ENCODE measurements at regions not wholly inside any gene's neighbourhood (a gene's known extent, or its start where the extent isn't known, plus 50 kb on each side); places are given as distances from the start of the nearest gene placed in this dataset.

DNA sequence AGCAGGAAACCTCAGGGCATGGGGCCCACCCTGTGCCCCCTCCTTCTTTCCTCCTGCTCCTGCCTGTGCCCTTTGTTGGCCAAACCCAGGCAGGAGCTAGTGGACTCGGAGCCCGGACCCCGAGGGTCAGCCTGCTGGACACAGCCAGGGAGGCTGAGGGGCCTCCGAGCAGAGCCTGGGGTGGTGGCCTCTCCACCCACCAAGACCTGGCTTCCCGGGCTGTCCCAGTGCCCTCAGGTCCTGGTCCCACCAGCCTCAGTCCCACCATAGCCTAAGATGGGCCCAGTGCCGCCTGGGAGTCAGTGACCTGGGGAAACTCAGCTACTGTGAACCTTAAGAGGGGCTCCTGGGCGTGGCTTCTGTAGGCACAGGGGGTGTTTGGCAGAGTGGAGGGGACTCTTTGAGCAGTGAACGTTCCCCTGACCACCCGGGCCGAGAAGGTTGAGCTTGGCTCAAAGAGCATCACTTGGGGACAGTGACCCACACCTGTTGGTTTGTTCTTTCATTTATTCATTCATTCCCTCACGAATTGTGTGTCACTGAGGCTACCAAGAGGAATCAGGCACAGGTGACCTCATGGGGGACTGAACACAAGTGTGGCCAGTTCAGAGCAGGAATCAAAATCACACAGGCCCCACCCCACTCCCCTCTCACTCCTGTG lies 266.1 kb downstream of the ADGRD1 start:
- TF ChIP-seq, protein P1, sequence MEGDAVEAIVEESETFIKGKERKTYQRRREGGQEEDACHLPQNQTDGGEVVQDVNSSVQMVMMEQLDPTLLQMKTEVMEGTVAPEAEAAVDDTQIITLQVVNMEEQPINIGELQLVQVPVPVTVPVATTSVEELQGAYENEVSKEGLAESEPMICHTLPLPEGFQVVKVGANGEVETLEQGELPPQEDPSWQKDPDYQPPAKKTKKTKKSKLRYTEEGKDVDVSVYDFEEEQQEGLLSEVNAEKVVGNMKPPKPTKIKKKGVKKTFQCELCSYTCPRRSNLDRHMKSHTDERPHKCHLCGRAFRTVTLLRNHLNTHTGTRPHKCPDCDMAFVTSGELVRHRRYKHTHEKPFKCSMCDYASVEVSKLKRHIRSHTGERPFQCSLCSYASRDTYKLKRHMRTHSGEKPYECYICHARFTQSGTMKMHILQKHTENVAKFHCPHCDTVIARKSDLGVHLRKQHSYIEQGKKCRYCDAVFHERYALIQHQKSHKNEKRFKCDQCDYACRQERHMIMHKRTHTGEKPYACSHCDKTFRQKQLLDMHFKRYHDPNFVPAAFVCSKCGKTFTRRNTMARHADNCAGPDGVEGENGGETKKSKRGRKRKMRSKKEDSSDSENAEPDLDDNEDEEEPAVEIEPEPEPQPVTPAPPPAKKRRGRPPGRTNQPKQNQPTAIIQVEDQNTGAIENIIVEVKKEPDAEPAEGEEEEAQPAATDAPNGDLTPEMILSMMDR (IDR thresholded peaks at IDR 0.05), result no peak
- TF ChIP-seq EP300 (IDR thresholded peaks at IDR 0.05) (no peak), POLR2A (IDR thresholded peaks at IDR 0.05) (no peak), POLR2AphosphoS5 (IDR thresholded peaks at IDR 0.05) (no peak)
- H3K4me3 ChIP-seq, result no peak overlapping the region
- H3K27me3 ChIP-seq, result peaks cover 33% of the 10 kb centered on the region
- H3K27ac ChIP-seq, result no peak overlapping the region
- no peaks in the 10 kb centered on the region for H3K36me3 ChIP-seq
- H3K9me3 ChIP-seq, result no peaks in the 10 kb centered on the region
- 93% methylated on average over 6 of the region's 11 CpGs for WGBS
- H3K4me1 ChIP-seq, result peaks cover 12% of the 10 kb centered on the region
- peak in 1 of 2 donors; percentile 48 for DNase-seq (ENCODE audit: low spot score in 2 of 2)

DNA sequence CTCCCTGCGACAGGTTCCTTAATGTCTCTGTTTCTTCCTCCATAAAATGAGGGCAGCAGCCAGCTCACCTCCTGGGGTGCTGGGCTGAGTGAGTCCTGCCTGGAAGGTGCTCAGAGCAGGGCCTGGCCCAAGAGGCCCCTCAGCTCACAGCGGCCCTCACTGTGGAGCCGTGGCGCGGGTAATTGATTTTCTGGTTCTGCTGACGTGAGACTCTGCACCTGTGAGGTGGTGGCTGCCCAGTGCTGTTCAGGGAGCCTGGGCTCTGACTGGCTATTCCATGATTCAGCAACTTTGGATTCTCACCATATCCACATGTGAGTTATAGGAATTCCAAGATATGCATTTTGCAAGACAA lies 266.6 kb downstream of the ADGRD1 start:
- 94% methylated on average over 6 of the region's 6 CpGs for WGBS
- H3K27me3 ChIP-seq, result peaks cover 33% of the 10 kb centered on the region

DNA sequence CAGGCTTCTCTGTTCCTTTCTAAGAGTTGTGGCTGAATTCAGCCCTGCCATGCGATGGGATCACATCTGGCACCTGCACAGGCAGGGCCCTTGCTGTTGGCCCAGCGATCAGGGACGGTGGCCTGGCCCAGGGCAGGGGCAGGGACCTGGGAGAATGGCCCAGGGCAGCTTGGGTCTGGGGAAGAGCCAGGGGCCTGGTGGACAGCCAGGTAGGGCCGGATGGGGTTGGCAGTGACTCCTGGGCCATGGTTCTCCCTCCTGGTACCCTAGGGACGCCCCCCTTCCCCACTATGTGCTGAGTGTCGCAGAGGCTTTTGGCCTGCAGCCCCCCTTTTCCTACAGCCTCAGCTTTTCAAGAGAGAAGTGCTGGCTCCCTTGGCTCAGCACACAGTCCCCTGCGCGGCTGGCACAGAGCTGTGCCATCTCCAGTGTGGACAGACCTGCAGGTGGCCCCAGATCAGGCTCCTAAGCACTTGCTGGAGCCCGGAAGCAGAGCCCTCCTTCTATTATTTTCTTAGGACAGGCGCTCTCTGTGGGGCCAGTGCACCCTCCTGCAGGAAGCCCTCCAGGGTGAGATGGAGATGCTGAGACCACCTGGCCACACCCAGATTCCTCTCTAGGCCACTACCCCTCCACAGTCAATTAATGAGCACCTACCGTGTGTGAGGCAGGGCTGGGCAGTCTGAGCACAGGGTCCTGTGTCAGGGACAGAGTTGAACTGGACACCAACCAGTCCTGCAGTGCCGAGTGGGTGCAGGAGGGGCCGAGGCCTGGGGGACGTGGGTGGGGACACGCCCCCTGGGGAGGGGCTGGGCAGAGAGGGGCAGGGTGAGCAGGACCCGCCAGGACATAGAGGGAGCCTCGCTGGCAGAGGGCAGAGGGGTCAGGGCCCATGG lies 267.6 kb downstream of the ADGRD1 start:
- 73% methylated on average over 11 of the region's 17 CpGs for WGBS
- Histone ChIP-seq H3K36me3 (no peaks in the 10 kb centered on the region), H3K9me3 (no peaks in the 10 kb centered on the region), H3K27ac (no peak overlapping the region), H3K4me1 (peaks cover 12% of the 10 kb centered on the region), H3K4me3 (no peak overlapping the region), H3K27me3 (peaks cover 33% of the 10 kb centered on the region)
- DNase-seq (ENCODE audit: low spot score in 2 of 2), result peak in 1 of 2 donors; percentile 51
- TF ChIP-seq EP300 (IDR thresholded peaks at IDR 0.05) (no peak), POLR2A (IDR thresholded peaks at IDR 0.05) (no peak), POLR2AphosphoS5 (IDR thresholded peaks at IDR 0.05) (no peak)
- TF ChIP-seq, protein P1 (IDR thresholded peaks at IDR 0.05), result no peak

More for the DNA sequence above, 266.6 kb downstream of the ADGRD1 start:
- Histone ChIP-seq H3K36me3 (no peaks in the 10 kb centered on the region), H3K27ac (no peak overlapping the region), H3K4me3 (no peak overlapping the region), H3K4me1 (peaks cover 12% of the 10 kb centered on the region), H3K9me3 (no peaks in the 10 kb centered on the region)
- TF ChIP-seq, protein P1 (IDR thresholded peaks at IDR 0.05), result no peak
- TF ChIP-seq POLR2AphosphoS5 (IDR thresholded peaks at IDR 0.05), result no peak
- no peak for DNase-seq (ENCODE audit: low spot score in 2 of 2)

DNA sequence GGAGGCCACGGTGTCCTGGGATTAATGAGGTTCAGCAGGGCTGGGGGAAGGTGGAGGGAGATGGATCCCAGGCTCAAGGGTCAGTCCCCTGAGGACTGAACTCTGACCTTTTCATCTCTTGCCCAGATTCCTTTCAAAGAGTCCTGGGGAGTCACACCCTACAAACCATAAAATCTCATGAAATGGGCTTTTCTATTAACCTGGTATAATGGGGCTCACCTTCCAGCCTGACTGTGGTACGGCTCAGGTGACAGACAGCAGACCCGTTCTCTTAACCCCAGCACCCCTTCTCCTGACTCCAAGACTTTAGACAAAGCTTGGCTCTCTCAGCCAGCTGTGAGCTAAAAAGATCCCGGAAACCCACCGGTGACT lies 268.2 kb downstream of the ADGRD1 start:
- Histone ChIP-seq H3K9me3 (no peaks in the 10 kb centered on the region), H3K4me1 (peaks cover 12% of the 10 kb centered on the region), H3K27me3 (peaks cover 28% of the 10 kb centered on the region), H3K4me3 (no peak overlapping the region), H3K27ac (no peak overlapping the region), H3K36me3 (no peaks in the 10 kb centered on the region)
- TF ChIP-seq POLR2A (IDR thresholded peaks at IDR 0.05), result no peak
- TF ChIP-seq, protein P1 (IDR thresholded peaks at IDR 0.05), result no peak
- TF ChIP-seq POLR2AphosphoS5 (IDR thresholded peaks at IDR 0.05), result no peak
- TF ChIP-seq EP300 (IDR thresholded peaks at IDR 0.05), result no peak
- no peak for DNase-seq (ENCODE audit: low spot score in 2 of 2)
- 38% methylated on average over 5 of the region's 5 CpGs for WGBS

All from suprapubic skin (tissue), 4 donors.